Osteocyte (in vitro differentiated cells): ENCODE measurements at regions not wholly inside any gene's neighbourhood (a gene's known extent, or its start where the extent isn't known, plus 50 kb on each side); places are given as distances from the start of the nearest gene placed in this dataset.

ENCODE experiments used
- DNase-seq: peaks from one replicate; pipeline ENCODE4 v3.0.0; 2021; ENCODE audit warnings: mixed read lengths; ENCODE audit not compliant: unreplicated experiment; ENCODE audit errors: extremely low spot score
- H3K27ac Mint-ChIP-seq: one replicate; pipeline ENCODE4 v1.8.0; 2021; ENCODE audit warnings: mild to moderate bottlenecking, mixed read lengths; ENCODE audit not compliant: unreplicated experiment
- H3K27me3 Mint-ChIP-seq: one replicate; pipeline ENCODE4 v1.8.0; 2021; ENCODE audit warnings: mixed read lengths; ENCODE audit not compliant: unreplicated experiment
- H3K36me3 Mint-ChIP-seq: one replicate; pipeline ENCODE4 v1.8.0; 2021; ENCODE audit warnings: mixed read lengths; ENCODE audit not compliant: unreplicated experiment
- H3K4me1 Mint-ChIP-seq: one replicate; pipeline ENCODE4 v1.8.0; 2021; ENCODE audit warnings: mixed read lengths; ENCODE audit not compliant: unreplicated experiment
- H3K4me3 Mint-ChIP-seq: one replicate; pipeline ENCODE4 v1.8.0; 2021; ENCODE audit warnings: mild to moderate bottlenecking, moderate library complexity, mixed read lengths; ENCODE audit not compliant: unreplicated experiment
- H3K9me3 Mint-ChIP-seq: one replicate; pipeline ENCODE4 v1.8.0; 2021; ENCODE audit warnings: mixed read lengths; ENCODE audit not compliant: unreplicated experiment
- CTCF ChIP-seq: fragments of 200-600 bp; sonication (generic); IDR thresholded peaks from 2 replicates; pipeline ENCODE4 v1.5.0; 2021; ENCODE audit warnings: antibody characterized with exemption, mild to moderate bottlenecking, moderate library complexity

GRCh38 chr14:97827746-97828145 lies 1030.6 kb downstream of the VRK1 start:
- no peak for TF ChIP-seq CTCF
- DNase-seq, result no peak
- no peak overlapping the region for H3K4me3 Mint-ChIP-seq
- peaks cover 45% of the 10 kb centered on the region for H3K9me3 Mint-ChIP-seq
- H3K4me1 Mint-ChIP-seq, result no peaks in the 10 kb centered on the region
- H3K27me3 Mint-ChIP-seq, result no peaks in the 10 kb centered on the region
- H3K27ac Mint-ChIP-seq, result no peak overlapping the region
- no peaks in the 10 kb centered on the region for H3K36me3 Mint-ChIP-seq

- H3K27me3 Mint-ChIP-seq, result no peaks in the 10 kb centered on the region
- H3K27ac Mint-ChIP-seq, result no peak overlapping the region
- TF ChIP-seq CTCF, result no peak
- DNase-seq, result no peak
- H3K4me1 Mint-ChIP-seq, result no peaks in the 10 kb centered on the region
- peaks cover 35% of the 10 kb centered on the region for H3K9me3 Mint-ChIP-seq
- H3K4me3 Mint-ChIP-seq, result no peak overlapping the region
- H3K36me3 Mint-ChIP-seq, result no peaks in the 10 kb centered on the region
These were observed 1035.6 kb downstream of the VRK1 start for GRCh38 chr14:97832776-97833175.

GRCh38 chr14:97838986-97839385 lies 1041.8 kb downstream of the VRK1 start:
- Mint-ChIP-seq H3K36me3 (no peaks in the 10 kb centered on the region), H3K4me1 (no peaks in the 10 kb centered on the region), H3K27me3 (no peaks in the 10 kb centered on the region), H3K4me3 (no peak overlapping the region), H3K9me3 (peaks cover 27% of the 10 kb centered on the region), H3K27ac (no peak overlapping the region)
- TF ChIP-seq CTCF, result no peak
- no peak for DNase-seq

- DNase-seq, result no peak
- H3K4me1 Mint-ChIP-seq, result no peaks in the 10 kb centered on the region
- no peaks in the 10 kb centered on the region for H3K27me3 Mint-ChIP-seq
- no peak overlapping the region for H3K27ac Mint-ChIP-seq
- no peak for TF ChIP-seq CTCF
- no peak overlapping the region for H3K4me3 Mint-ChIP-seq
- H3K9me3 Mint-ChIP-seq, result peaks cover 27% of the 10 kb centered on the region
- H3K36me3 Mint-ChIP-seq, result no peaks in the 10 kb centered on the region
These were observed 1043.0 kb downstream of the VRK1 start for GRCh38 chr14:97840159-97840558.

- H3K27me3 Mint-ChIP-seq, result no peaks in the 10 kb centered on the region
- no peak overlapping the region for H3K27ac Mint-ChIP-seq
- no peaks in the 10 kb centered on the region for H3K36me3 Mint-ChIP-seq
- H3K9me3 Mint-ChIP-seq, result peaks cover 27% of the 10 kb centered on the region
- DNase-seq, result no peak
- no peak for TF ChIP-seq CTCF
- no peak overlapping the region for H3K4me3 Mint-ChIP-seq
- no peaks in the 10 kb centered on the region for H3K4me1 Mint-ChIP-seq
These were observed 1044.6 kb downstream of the VRK1 start for GRCh38 chr14:97841762-97842161.
